ENCODE measurements at regions not wholly inside any gene's neighbourhood (a gene's known extent, or its start where the extent isn't known, plus 50 kb on each side); places are given as distances from the start of the nearest gene placed in this dataset.

DNA sequence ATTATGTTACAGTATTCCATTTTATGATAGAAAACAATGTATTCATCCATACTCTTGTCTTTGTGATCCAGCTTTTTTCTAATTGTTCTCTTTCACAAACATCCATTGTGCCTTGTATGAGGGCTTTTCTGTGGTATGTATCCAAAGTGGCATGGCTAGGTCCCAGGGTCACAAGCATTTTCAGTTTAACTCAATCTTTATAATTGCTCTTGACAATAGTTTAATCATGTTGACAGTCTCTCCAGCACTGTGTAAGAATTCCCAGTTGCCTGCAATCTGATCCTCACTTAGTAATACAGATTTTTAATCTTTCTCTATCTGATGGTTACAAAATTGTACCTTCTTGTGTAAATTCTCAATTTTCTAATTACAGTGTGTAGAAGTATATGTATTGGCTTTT is 533.4 kb downstream of the NEBL start:
- TF ChIP-seq, protein P1, sequence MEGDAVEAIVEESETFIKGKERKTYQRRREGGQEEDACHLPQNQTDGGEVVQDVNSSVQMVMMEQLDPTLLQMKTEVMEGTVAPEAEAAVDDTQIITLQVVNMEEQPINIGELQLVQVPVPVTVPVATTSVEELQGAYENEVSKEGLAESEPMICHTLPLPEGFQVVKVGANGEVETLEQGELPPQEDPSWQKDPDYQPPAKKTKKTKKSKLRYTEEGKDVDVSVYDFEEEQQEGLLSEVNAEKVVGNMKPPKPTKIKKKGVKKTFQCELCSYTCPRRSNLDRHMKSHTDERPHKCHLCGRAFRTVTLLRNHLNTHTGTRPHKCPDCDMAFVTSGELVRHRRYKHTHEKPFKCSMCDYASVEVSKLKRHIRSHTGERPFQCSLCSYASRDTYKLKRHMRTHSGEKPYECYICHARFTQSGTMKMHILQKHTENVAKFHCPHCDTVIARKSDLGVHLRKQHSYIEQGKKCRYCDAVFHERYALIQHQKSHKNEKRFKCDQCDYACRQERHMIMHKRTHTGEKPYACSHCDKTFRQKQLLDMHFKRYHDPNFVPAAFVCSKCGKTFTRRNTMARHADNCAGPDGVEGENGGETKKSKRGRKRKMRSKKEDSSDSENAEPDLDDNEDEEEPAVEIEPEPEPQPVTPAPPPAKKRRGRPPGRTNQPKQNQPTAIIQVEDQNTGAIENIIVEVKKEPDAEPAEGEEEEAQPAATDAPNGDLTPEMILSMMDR (optimal IDR thresholded peaks at IDR 0.05 in 1 of 3, IDR thresholded peaks at IDR 0.05 in 1 of 3, conservative IDR thresholded peaks at IDR 0.05 in 1 of 3; ENCODE audit: extremely low read depth in 1 of 3, insufficient read depth in 2 of 3, low read length in 3 of 3): no peak
- no peak for TF ChIP-seq EZH2 (IDR thresholded peaks at IDR 0.05; ENCODE audit: low read length)

All from keratinocyte (primary cell).